ENCODE measurements at regions not wholly inside any gene's neighbourhood (a gene's known extent, or its start where the extent isn't known, plus 50 kb on each side); places are given as distances from the start of the nearest gene placed in this dataset.

GRCh38 chr20:60125513-60125912 is 167.3 kb downstream of the CDH26 start:
- TF ChIP-seq CTCF (conservative IDR thresholded peaks at IDR 0.05; ENCODE audit: low read depth, low read length) = no peak
- no peak overlapping the region for H3K4me3 ChIP-seq (ENCODE audit: low read depth, low read length)
- no peak for DNase-seq (ENCODE audit: low read depth)

GRCh38 chr20:60126975-60127374 is 168.8 kb downstream of the CDH26 start:
- DNase-seq (ENCODE audit: low read depth) = no peak
- TF ChIP-seq CTCF (conservative IDR thresholded peaks at IDR 0.05; ENCODE audit: low read depth, low read length) = no peak
- no peak overlapping the region for H3K4me3 ChIP-seq (ENCODE audit: low read depth, low read length)

- DNase-seq (ENCODE audit: low read depth) = no peak
- no peak for TF ChIP-seq CTCF (conservative IDR thresholded peaks at IDR 0.05; ENCODE audit: low read depth, low read length)
- no peak overlapping the region for H3K4me3 ChIP-seq (ENCODE audit: low read depth, low read length)
Observed at GRCh38 chr20:60131375-60131774, 173.2 kb downstream of the CDH26 start.

- TF ChIP-seq CTCF (conservative IDR thresholded peaks at IDR 0.05; ENCODE audit: low read depth, low read length) = no peak
- H3K4me3 ChIP-seq (ENCODE audit: low read depth, low read length) = no peak overlapping the region
- DNase-seq (ENCODE audit: low read depth) = no peak
Observed at GRCh38 chr20:60132162-60132826, 174.1 kb downstream of the CDH26 start.

- no peak for DNase-seq (ENCODE audit: low read depth)
- no peak for TF ChIP-seq CTCF (conservative IDR thresholded peaks at IDR 0.05; ENCODE audit: low read depth, low read length)
- H3K4me3 ChIP-seq (ENCODE audit: low read depth, low read length) = no peak overlapping the region
Observed at GRCh38 chr20:60132827-60133670, 174.8 kb downstream of the CDH26 start.

- no peak for TF ChIP-seq CTCF (conservative IDR thresholded peaks at IDR 0.05; ENCODE audit: low read depth, low read length)
- DNase-seq (ENCODE audit: low read depth) = no peak
- no peak overlapping the region for H3K4me3 ChIP-seq (ENCODE audit: low read depth, low read length)
Observed at GRCh38 chr20:60135276-60135675, 177.1 kb downstream of the CDH26 start.

All from choroid plexus epithelial cell (primary cell).